Heart left ventricle (tissue), 16 donors: ENCODE measurements at regions not wholly inside any gene's neighbourhood (a gene's known extent, or its start where the extent isn't known, plus 50 kb on each side); places are given as distances from the start of the nearest gene placed in this dataset.

Experiments
- ATAC-seq, 4 donors: fragments of 200-7000 bp; cut with Tn5 transposase; one replicate each; pipeline ENCODE4 v1.9.1; 2020 to 2022; ENCODE audit warnings: moderate library complexity in 4 of 4, mild to moderate bottlenecking in 3 of 4, moderate number of reproducible peaks in 1 of 4
- DNase-seq, 5 donors: peaks; one replicate each; pipeline ENCODE4 v3.0.0-alpha.2; 2020
- H3K27ac ChIP-seq, 12 donors: fragments of 200-600 bp; sonication (generic) in 4 of 12; one replicate each; pipeline versions ENCODE4 v1.5.0 to v1.8.0; 2016 to 2022; ENCODE audit warnings: mild to moderate bottlenecking in 2 of 12
- H3K27me3 ChIP-seq, 9 donors: fragments of 200-600 bp; sonication (generic) in 2 of 9; one replicate each; pipeline versions ENCODE4 v1.5.1 to v1.8.0; 2016 to 2022; ENCODE audit warnings: mild to moderate bottlenecking in 3 of 9
- H3K36me3 ChIP-seq, 9 donors: fragments of 200-600 bp; sonication (generic) in 2 of 9; one replicate each; pipeline versions ENCODE4 v1.5.0 to v1.8.0; 2018 to 2022; ENCODE audit warnings: mild to moderate bottlenecking in 2 of 9
- H3K4me1 ChIP-seq, 12 donors: fragments of 200-600 bp; sonication (generic) in 4 of 12; one replicate each; pipeline versions ENCODE4 v1.5.0 to v1.8.0; 2016 to 2022; ENCODE audit warnings: mild to moderate bottlenecking in 3 of 12
- H3K4me3 ChIP-seq, 12 donors: fragments of 200-600 bp; sonication (generic) in 4 of 12; one replicate each; pipeline versions ENCODE4 v1.5.0 to v1.8.0; 2017 to 2022; ENCODE audit warnings: mild to moderate bottlenecking in 9 of 12, moderate library complexity in 4 of 12
- H3K9me3 ChIP-seq, 12 donors: fragments of 200-600 bp; sonication (generic) in 4 of 12; one replicate each; pipeline versions ENCODE4 v1.5.0 to v1.8.0; 2016 to 2022; ENCODE audit warnings: mild to moderate bottlenecking in 1 of 12
- POLR2A ChIP-seq, 2 donors: fragments of 450-650 bp; IDR thresholded peaks; one replicate each; pipeline ENCODE4 v1.6.1; 2017; ENCODE audit warnings: antibody characterized with exemption in 2 of 2, mild to moderate bottlenecking in 2 of 2, moderate library complexity in 2 of 2
- WGBS, 4 donors: extraction: QIAGEN DNeasy Blood & Tissue Kit in 2 of 4; methylation state at CpG; one replicate each; pipeline versions ENCODE4 v1.1.5 to v1.1.7; 2013 to 2018; 5-methylcytosine and 5-hydroxymethylcytosine counted together
- intact Hi-C, 10 donors: fragments of 100-400 bp; cut with DNase I; formaldehyde crosslinking; loops; one replicate each; pipeline versions ENCODE4 v1.11.1 to v1.14.2; 2022
- TF ChIP-seq, protein P1 (sequence below), 12 donors: fragments of 200-600 bp; sonication (generic) in 4 of 12; IDR thresholded peaks; one replicate each; pipeline versions ENCODE4 v1.5.0 to v1.8.0; 2018 to 2022; ENCODE audit warnings: antibody characterized with exemption in 12 of 12, mild to moderate bottlenecking in 5 of 12
- donor health status: ischemic (EF 13 %, LVEDD 7.1; RV severe dilation, severe dysfunction).
- donor health status: healthy with polysubstance abuse.
- donor health status: DM: no; HTN: yes; CAD: no.
- donor health status: DM: no; HTN: no; CAD: no.
- donor health status: ischemic (EF 25% LVEDD 6.9; RV normal size, moderate dysfunction).
- donor health status: ischemic (EF 25% LVEDD 5.7; RV mildly dilated, moderate dysfunction).
- donor health status: healthy.
- donor health status: DM: yes; HTN: yes; CAD: no.
- donor health status: ischemic (EF 35%, LVEDD 5.7; RV mildly dilated, moderate dysfunction).
- donor health status: nonischemic (EF 11% LVEDD 7.7; RV severe dilation, severe dysfunction).
- donor health status: DM: yes; HTN: yes; CAD: no.
- donor health status: PGD.
- donor health status: ischemic (EF 29% LVEDD 5.4; RV normal size, mild dysfunction).
- donor health status: nonischemic (EF 23%, LVEDD 6.1; RV moderate dilation, normal function).

DNA sequence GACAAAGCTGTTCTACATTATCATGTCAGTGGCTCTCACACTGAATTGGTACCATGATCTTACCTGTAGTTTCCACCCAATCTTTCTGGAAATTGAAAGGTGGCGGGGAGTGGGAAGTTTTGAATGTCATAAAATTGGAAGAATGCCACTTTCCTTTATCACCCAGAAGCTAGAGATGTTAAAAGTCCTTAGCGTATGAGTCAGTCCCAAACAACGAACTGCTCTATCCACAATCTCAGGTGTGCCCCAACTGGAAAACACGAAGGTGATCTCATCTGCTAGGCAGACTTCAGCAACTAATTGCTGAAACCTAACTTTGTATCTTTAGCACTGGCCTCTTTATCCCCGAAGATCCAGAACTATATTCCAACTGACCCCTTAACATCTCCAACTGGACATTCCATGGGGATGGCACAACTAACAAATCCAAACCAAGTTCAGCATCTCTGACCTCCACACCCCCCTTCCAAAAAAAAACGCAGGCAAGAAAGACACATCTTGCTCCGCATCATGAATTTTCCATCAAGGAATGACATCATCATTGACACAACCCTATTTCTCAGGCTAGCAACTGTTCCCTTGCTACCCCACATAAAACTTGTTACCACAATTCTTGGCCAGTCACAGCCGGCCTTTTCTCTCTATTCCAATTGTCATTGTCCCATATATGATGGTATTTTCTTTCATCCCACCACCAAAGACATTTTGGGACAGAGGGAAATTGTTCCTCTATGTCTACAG, 175.4 kb downstream of the KLF12 start:
- WGBS, 4 donors: 71 to 84% (median 80%) methylated on average over 8 of the region's 8 CpGs
- intact Hi-C loops: no loop called here

GRCh38 chr13:73957889-73958288, 176.3 kb downstream of the KLF12 start:
- no peaks in the 10 kb centered on the region for H3K27me3 ChIP-seq
- DNase-seq (no peak), ATAC-seq (no peak)
- H3K4me3 ChIP-seq: no peak overlapping the region
- TF ChIP-seq POLR2A (IDR thresholded peaks at IDR 0.05): no peak
- TF ChIP-seq, protein P1, sequence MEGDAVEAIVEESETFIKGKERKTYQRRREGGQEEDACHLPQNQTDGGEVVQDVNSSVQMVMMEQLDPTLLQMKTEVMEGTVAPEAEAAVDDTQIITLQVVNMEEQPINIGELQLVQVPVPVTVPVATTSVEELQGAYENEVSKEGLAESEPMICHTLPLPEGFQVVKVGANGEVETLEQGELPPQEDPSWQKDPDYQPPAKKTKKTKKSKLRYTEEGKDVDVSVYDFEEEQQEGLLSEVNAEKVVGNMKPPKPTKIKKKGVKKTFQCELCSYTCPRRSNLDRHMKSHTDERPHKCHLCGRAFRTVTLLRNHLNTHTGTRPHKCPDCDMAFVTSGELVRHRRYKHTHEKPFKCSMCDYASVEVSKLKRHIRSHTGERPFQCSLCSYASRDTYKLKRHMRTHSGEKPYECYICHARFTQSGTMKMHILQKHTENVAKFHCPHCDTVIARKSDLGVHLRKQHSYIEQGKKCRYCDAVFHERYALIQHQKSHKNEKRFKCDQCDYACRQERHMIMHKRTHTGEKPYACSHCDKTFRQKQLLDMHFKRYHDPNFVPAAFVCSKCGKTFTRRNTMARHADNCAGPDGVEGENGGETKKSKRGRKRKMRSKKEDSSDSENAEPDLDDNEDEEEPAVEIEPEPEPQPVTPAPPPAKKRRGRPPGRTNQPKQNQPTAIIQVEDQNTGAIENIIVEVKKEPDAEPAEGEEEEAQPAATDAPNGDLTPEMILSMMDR (IDR thresholded peaks at IDR 0.05): no peak
- H3K4me1 ChIP-seq: peaks cover 0 to 40% (median 24%) of the 10 kb centered on the region in 12 donors
- H3K27ac ChIP-seq: no peak overlapping the region
- H3K9me3 ChIP-seq: no peaks in the 10 kb centered on the region
- intact Hi-C loops: no loop called here
- no peaks in the 10 kb centered on the region for H3K36me3 ChIP-seq
- 91 to 97% (median 97%) methylated on average over 5 of the region's 5 CpGs for WGBS, 4 donors

More for the DNA sequence above, 175.4 kb downstream of the KLF12 start:
- no peak overlapping the region for H3K27ac ChIP-seq
- no peaks in the 10 kb centered on the region for H3K27me3 ChIP-seq
- H3K4me1 ChIP-seq: peaks cover 0 to 40% (median 24%) of the 10 kb centered on the region in 12 donors
- TF ChIP-seq POLR2A (IDR thresholded peaks at IDR 0.05): no peak
- TF ChIP-seq, protein P1 (IDR thresholded peaks at IDR 0.05): no peak
- ATAC-seq (peak in 1 of 4 donors; percentile 33), DNase-seq (no peak)
- no peaks in the 10 kb centered on the region for H3K9me3 ChIP-seq
- no peaks in the 10 kb centered on the region for H3K36me3 ChIP-seq
- no peak overlapping the region for H3K4me3 ChIP-seq

DNA sequence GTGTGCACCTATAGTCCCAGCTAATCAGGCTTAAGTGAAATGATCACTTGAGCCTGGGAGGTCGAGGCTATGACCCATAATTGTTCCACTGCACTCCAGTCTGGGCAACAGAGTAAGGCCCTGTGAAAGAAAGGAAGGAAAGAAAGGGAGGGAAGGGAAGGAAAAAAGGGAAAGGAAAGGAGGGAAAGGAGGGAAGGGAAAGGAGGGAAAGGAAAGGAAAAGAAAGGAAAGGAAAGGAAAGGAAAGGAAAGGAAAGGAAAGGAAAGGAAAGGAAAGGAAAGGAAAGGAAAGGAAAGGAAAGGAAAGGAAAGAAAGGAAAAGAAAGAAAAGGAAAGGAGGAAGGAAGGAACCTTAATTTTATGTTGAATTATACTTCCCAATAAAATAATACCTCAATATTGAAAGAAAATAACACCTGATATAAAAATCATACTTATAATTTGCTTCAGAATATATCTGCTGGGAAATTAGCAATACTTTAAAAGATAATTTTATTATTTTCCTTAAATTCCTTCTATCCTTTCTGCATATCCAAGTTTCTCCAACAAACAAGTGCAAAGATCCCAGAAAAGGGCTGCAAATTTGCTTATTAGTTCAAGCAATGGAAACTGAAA, 177.3 kb downstream of the KLF12 start:
- intact Hi-C loops: no loop called here
- H3K9me3 ChIP-seq: no peaks in the 10 kb centered on the region
- TF ChIP-seq, protein P1 (IDR thresholded peaks at IDR 0.05): no peak
- no peak for TF ChIP-seq POLR2A (IDR thresholded peaks at IDR 0.05)
- DNase-seq (no peak), ATAC-seq (no peak)
- no peaks in the 10 kb centered on the region for H3K36me3 ChIP-seq
- H3K27ac ChIP-seq: no peak overlapping the region
- H3K4me3 ChIP-seq: no peak overlapping the region
- H3K27me3 ChIP-seq: no peaks in the 10 kb centered on the region
- 89 to 96% (median 91%) methylated on average over 1 of the region's 1 CpG for WGBS, 4 donors
- peaks cover 0 to 40% (median 24%) of the 10 kb centered on the region in 12 donors for H3K4me1 ChIP-seq

GRCh38 chr13:73955977-73956500, 178.2 kb downstream of the KLF12 start:
- no peaks in the 10 kb centered on the region for H3K9me3 ChIP-seq
- ATAC-seq: no peak
- no peak for TF ChIP-seq POLR2A (IDR thresholded peaks at IDR 0.05)
- TF ChIP-seq, protein P1 (IDR thresholded peaks at IDR 0.05): no peak
- 48 to 62% (median 50%) methylated on average over 2 of the region's 2 CpGs for WGBS, 4 donors
- no peaks in the 10 kb centered on the region for H3K36me3 ChIP-seq
- no peak overlapping the region for H3K27ac ChIP-seq
- H3K4me1 ChIP-seq: peaks cover 0 to 31% (median 20%) of the 10 kb centered on the region in 12 donors
- intact Hi-C loops: no loop called here
- no peak for DNase-seq
- H3K4me3 ChIP-seq: no peak overlapping the region
- no peaks in the 10 kb centered on the region for H3K27me3 ChIP-seq
